Stimulated activated CD4-positive, alpha-beta T cell treated with anti-CD3 and anti-CD28 coated beads, Interleukin-4, amount 100 ng/mL, for 4 hours (primary cell): ENCODE measurements at regions not wholly inside any gene's neighbourhood (a gene's known extent, or its start where the extent isn't known, plus 50 kb on each side); places are given as distances from the start of the nearest gene placed in this dataset.
"Not testable (repeated sequence)": the region's sequence is repeated elsewhere in the genome, so short reads cannot be mapped to it uniquely, and the experiment has no call there.

ENCODE experiments used
- DNase-seq, 2 experiments: peaks; one replicate each; pipeline ENCODE4 v3.0.0-alpha.2; 2020

DNA sequence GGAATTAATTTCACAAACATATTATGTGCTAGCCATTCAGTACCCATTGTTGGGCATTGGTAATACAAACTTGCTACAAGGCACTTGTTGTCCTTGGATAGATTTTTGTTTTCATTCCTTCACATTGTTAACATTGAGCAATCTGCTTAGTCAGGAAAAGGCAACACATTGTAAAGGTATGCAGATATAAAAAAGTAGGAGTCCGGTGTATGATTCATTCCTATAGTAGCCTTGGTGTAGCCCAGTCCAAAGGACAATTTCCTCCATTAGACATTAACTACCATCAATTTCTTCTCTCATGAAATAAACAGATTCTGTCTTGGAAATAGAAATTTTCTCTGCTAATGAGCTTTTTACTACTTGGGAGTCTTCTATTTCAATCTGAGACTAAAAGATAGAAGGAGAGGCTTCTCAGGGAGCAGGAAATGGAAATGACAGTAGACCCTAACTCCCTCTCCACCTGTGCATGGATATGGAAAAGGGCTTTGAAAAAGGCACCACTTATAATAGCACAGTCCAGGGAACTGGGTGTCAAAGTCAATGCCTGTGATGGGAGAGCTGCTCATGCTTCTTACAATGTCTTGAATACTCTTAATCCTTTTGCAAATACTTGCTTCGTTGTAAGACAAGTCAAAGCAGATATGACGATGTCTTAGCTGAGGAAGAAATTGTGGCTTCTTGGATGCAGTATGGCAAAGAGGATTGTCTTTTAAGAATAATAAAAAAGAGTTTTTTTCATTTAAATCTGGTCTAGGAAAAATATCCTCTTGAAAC, 369.4 kb upstream of the CITED2 start:
- no peak for DNase-seq

DNA sequence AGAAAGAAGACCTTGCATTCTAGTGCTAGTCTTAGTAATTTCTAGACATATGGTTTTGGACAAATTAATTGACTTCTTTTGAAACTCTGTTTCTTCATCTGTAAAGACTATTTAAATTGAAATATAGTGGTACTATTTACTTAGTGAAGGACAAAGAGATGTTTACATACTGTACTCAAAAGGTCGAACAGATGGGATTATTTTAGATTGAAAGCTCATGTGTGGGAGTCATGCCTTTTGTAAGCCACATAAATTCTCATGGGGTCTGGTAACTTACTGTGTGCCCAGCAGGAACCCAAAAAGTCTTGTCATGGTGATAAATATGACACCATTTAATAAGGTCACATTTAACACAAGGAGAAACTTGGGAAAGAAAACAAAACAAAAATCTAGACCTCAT, 368.2 kb upstream of the CITED2 start:
- DNase-seq = no peak

DNA sequence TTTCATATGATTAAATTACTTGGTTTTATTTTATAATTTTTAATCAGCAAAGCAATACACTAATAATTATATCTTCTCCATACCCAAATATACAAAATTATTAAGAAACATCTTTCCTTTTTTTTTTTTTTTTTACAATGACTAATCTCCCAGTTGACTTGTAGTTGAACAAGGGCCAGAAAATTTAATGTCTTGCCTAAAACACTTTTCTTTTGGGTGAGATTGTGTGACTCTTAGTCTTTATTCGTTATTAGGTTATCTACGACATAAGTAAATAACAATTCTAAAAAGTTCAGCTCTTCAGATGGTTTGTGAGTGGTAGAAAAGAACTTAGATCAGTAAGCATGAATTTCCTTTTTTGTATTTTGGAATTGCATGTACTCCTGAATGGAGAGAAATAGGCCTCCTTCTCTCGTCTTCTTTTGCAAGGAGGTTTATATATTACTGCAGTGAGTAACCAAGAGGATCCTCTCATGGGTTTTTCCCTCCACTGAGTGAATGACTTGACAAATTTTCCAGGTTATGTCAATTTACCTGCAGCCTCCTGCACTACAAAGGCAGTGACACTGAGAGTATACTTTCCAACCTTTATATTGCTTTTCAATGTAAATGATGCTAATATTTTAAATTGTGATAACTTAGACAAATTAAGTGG, 364.5 kb upstream of the CITED2 start:
- no peak for DNase-seq

DNA sequence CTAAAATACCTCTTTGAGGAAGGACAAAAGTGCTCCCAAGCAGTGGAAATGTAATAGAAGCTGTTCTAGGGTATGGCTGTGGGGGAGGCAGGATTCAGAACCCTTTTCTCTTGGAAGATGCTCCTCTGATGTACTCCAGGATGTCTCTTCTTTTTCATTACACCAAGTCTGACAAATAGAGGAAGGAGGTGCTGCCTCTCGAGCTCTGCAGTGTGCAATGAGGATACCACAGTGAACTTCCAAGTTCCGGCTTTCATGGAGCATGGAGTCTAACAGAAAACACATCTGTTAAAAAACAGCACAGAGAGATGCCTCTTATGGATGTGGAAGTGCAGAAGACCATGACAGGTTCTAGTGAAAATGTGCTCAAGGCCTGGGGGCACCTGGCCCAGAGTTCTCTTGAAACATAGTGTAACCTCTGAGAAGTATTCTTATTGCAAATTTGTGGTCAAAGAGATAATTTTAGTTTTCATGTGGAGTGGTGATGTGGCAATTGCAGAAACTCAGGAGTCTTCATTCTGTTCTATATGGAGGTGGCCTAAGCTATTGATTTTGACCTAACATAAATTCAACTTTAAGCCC, 362.0 kb upstream of the CITED2 start:
- DNase-seq = no peak

DNA sequence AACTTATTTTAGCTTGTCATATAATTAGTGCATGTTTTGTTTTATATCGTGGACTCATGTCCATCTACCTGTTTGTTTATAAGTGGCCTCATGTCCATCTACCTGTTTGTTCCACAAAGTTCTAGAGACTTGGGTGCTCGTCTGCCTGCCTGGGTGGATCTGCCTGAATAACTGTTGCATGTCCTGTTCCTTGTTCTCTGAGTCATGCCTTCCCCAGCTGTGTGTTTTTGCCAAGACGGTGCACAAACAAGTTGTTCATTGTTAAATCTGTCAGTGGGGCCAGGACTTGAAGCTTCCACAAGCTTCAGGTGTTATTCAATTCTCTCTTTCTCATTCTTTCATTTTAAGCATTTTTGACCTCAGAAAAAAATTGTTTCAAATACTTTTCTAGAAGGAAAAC, 358.0 kb upstream of the CITED2 start:
- no peak for DNase-seq

DNA sequence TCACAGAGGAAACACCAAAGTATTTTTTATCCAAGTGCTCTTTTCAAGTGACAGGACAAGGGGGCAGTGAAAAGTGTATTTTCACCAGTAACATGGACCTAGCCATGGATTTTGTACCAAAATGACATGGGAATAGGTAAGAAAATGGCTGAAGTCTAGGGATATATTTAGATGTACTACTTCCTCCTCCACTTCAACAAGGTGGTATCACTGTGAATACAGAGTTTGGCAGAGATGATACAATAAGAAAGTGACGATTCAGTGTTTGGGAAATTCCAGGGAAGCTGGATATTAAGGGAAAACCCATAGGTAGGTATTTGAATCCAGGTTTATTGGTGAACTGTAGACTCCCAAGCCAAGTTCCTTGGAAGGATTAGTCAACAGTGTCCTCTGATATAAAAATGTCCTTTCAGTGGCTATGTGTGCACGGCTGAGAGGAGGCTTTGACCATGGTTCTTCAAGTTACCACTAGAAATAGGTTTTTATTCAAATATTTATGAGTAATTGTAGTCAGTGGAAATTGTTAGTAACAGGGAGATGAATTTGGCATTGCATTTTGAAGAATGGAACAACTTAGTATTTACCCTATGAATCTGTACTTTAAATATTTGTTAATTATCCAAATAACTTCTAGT, 356.0 kb upstream of the CITED2 start:
- DNase-seq = no peak

DNA sequence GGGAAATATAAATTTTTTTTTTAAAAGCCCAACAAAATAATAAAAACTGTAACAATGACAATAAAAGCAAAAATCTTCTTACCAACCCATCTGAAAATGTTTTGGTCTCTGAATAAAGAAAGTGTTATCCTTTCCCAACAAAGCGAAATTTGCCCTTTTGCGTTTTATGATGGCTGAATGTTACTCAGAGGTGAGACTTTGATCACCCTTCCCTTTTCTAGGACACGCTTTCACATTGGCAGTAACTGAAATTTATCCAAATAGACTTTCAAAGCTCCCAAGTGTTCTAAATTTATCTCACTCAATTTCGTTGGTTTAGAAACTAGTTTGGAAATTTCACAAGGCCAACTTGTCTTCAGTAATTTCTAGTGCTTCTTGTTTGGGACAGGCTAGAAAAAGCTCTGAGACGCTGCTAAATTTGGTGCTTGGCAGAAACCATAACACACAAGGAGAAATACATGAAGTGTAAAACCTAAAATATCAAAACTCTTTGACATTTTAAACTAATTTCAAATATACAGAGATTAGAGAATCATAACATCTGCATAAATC, 354.5 kb upstream of the CITED2 start:
- DNase-seq = no peak

DNA sequence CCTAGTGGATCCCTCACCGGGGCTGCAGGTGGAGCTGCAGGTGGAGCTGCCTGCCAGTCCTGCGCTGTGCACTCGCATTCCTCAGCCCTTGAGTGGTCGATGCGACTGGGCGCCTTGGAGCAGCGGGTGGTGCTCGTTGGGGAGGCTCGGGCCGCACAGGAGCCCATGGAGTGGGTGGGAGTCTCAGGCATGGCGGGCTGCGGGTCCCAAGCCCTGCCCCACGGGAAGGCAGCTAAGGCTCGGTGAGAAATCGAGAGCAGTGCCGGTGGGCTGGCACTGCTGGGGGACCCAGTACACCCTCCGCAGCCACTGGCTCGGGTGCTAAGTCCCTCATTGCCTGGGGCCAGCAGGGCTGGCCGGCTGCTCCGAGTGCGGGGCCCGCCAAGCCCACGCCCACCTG, 351.8 kb upstream of the CITED2 start:
- not testable (repeated sequence) for DNase-seq

DNA sequence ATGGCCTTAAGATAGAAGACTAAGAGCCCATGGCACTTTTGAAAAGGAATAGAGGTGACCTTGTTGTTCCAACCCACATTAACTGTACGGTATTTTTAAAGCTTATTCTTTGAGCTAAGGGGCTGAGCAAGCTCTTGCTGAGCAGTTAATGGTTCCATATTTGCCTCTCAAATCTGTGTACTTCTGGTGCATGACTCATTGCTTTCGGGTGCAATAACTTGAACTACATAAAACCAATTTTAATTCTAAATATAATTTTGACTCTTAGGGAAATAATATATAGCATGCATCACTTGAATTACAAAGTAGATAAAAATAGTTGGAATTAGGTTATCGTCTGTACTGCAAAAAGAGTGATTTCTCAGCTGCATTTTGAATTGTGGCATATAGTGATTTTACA, 348.1 kb upstream of the CITED2 start:
- DNase-seq = no peak

DNA sequence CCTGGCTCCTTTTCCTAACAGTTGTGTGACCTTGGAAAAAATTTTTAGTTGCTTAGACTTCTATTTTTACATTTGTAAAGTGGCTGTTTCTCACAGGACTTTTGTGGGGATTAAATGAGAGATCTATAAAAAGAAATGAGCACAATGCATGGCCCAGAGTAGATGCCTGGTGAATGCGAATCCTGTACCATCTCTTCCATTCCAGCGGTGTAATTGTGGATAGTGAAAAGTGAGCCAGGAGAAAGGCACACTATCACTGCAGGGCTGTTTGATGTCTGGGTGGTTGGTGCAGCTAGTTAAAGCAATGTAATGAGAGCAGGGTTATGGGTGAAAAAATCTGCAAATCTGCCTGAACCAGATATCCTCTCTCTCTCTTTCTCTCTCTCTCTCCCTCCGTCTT, 347.5 kb upstream of the CITED2 start:
- DNase-seq = no peak

DNA sequence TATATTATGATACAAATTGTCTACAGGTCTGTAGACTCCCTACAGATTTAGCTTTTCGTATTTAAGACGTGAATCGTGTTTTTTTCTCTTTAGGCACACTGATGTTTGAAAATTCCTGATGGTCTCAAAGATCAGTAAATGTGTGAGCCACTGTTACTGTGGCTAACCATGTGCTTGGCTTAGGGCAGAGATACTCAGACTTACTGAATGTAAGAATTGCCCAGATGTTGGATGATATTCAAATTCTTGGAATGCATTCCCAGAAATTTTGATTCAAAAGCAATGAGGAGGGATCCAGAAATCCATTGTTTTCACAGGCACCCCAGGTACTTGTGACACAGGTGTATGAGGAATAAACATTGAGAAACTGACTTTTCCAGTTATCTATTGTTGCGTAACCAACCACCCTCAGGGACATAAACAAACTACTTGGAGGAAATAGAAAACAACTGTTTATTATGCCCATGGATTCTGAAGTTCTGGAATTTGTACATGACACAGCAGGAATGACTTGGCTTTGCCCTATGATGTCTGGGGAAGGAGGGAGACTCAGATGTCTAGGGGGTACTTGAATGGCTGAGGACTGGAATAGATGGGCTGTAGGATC, 339.6 kb upstream of the CITED2 start:
- no peak for DNase-seq

DNA sequence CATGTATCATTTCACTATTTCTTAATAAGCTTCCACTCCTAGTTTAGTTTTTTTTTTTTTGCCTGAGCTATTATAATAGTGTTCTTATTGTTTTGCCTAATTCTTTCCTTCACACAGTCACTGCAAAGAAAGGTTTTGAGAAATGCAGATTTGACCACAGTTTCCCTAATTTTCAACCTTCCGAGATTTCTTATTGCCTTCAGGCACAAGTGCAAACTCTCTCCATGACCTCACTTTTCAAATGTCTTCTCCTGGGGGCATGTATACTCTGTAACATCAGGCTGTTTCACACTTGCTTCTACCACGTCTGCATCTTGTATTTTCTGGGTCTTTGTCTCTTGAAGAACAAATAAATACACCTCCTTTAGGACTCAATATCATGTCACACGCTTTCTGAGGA, 339.0 kb upstream of the CITED2 start:
- no peak for DNase-seq

DNA sequence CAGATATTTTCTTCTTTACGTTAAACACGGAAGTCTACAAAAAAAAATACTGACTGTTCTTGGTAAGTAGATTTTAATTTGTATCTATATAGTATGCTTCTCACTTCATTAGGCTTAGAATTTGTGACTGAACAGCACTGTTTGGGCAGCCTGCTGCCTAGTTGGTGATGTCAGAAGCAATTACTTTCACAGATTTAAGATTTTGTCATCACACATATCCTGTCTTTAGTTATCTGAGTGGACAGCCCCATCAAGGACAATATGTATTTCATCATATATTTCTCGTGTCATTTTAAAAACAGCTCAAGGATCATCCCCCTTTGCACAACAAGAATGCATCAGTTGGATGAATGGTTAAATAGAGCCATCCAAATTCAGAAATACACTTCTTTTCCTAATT, 338.4 kb upstream of the CITED2 start:
- DNase-seq = no peak

DNA sequence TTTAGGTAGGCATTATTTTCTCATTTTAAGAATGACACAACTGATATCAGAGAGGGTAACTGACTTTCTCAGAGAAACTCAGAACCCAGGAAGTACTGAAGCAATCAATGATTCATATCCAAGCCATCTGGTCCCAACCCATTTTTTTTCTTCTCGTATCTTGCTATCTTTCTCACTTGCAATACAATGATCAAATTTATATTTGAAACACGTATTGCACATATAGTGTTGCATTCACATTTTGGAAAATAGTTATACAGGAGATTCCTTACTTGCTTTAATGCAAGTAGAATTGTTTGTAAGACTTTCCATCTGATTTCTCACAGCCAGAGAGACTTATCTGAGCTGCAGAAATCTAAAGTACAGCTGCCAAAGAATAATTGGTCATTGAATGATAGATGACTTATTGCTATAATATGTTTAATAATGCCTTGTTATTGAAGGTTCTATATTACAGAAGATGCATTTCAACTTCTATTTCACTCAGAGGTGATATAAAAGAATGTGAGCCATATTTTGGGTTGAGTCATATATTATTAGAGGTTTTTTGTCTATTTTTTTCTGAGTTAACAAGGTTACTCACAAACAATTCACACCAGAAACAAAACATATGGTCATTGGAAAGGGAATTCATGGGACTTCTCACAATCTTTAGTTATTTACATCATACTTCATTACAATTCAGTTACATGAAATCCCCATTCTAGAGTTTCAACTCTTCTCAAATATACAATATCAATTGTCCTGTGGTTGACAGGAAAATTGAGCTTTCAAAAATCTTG, 337.5 kb upstream of the CITED2 start:
- DNase-seq = no peak

DNA sequence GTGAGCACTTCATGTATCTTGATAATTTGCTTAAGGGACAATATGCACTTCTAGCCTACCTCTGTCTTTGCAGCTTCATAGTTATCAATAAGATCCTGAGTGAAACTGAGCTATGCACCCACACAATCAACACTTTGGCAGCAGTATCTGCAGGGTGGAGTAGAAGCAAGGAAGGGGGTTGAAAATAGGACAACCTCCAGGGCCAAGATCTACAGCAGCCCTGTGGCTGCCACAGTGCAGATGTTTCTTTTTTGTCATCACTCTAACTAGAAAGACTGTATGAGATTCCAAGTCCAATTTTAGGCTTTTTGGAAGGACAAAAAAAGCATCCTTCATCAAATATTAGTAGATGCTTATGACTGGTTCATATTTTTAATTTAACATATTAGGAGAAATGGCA, 336.1 kb upstream of the CITED2 start:
- no peak for DNase-seq

DNA sequence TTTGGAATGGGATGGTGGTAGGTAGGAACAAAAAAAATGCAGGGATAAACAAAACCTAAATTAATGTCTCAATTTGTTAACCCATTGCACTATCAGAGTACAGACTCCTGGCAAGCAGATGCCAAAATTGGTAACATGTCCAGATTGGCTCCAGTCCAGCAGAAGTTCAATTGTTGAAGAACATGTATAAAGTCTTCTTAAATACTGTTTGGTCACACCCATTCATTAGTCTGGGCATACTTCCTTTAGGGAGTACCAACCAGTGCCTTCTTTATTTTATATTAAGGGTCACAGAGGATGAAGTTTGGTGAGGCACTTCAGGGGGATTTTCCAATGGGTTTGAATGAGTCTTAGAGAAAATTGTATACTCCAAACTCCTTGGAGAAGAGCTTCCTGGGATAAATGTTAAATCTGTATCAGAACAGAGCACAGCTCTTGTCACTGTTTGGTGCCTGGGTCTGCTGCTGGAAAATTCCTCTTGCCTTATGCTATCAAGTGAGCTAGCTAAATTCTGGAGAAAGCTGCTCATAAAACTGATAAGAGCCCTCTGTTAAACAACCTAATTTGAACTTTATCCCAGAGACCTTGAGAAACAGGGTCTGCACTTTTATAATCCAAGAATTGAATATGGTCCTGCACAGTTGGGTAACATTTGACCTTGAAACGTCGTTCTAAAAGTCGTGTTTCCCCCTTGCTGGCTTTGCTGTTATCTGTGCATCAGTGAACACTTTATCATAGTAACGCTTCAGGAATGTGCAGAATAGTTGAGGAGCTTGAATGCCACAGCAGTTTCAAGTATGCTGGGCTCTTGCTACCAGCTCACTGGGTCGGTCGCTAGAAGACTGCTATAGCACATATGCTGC, 334.1 kb upstream of the CITED2 start:
- no peak for DNase-seq

DNA sequence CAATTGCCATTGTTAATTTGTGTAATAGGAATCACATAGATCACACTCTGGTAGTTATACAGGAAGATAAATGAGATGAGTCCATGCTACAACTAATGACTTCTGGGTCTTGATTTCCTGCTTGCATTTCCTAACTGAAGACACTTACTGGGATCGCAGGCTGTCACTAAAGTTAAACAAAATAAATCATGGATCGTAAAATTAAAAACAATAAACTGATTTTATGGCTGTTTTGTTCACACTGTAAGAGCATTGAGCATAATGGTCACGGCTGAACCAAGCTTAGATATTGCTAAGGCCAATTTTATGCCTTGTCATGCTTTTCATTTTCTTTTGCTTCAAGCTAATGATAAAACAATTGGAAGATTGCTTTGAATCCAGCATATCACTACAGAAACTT, 332.5 kb upstream of the CITED2 start:
- DNase-seq = no peak

DNA sequence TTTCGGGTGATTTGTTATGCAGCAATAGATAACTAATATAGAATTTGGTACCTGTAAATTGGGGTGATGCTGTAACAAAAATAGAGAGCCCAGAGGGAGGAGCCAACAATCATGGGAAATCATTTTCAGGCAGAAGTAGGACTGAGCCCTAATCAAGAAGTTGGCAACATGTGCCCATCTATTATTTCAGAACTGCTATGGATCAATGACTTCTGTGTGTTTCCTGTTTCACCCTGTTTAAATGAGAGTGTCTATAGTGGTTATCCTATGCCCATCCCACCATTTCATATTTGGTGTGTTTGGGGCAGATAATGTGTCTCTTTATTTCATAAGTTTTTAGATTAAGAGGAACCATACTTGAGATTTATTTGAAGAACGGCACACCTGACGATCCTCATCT, 330.8 kb upstream of the CITED2 start:
- DNase-seq = no peak

DNA sequence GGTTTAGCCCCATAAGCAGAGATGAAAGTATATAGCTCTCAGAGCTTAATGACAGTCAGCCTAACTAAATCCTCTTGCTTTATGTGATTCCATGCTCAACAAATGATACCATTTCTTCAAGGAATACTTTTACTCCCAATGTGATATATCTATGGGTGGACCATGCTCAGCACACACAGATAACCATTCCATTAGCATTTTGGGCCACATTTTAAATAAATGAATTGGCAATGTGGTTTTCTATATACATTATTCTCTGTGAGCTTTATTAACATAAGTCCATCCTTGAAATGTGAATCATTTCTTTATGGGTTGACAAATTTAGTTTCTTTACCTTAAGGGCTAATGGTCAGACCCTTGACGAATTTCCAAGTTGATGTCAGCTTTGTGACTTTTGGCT, 329.3 kb upstream of the CITED2 start:
- DNase-seq = no peak

DNA sequence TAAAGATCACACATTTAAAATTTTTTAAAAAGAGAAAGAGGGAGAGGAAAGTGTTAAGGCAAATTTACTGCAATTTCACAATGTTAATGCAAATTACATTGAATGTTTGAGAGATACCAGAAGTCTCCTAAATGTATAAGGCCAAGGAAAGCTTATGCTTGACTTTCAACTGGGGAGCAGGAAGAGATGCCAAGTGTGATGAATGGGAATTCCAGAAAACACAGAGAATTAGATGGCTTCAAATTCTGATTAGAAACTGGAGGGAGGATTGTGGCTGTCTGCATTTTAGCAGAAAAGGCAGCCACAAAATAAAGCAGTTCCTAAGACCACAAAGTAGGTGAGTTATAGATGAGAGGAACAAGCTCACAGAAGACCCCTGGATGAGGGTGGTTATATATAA, 328.3 kb upstream of the CITED2 start:
- no peak for DNase-seq

DNA sequence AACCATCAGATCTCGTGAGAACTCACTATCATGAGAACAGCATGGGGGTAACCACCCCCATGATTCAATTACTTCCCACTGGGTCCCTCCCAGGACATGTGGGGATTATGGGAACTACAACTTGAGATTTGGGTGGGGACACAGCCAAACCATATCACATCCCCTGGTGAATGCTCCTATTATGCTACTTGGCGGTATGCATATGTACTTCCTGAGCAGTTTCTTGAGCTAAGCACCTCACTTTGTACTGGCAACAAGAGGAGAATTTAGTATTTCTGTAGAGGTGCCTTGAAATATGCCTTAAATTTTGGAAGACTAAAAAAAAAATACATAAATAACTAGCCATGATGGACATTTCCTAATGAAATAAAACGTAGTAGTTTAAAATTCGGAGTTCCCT, 327.2 kb upstream of the CITED2 start:
- no peak for DNase-seq
